ENCODE measurements at regions not wholly inside any gene's neighbourhood (a gene's known extent, or its start where the extent isn't known, plus 50 kb on each side); places are given as distances from the start of the nearest gene placed in this dataset.
"Not testable (repeated sequence)": the region's sequence is repeated elsewhere in the genome, so short reads cannot be mapped to it uniquely, and the experiment has no call there.

DNA sequence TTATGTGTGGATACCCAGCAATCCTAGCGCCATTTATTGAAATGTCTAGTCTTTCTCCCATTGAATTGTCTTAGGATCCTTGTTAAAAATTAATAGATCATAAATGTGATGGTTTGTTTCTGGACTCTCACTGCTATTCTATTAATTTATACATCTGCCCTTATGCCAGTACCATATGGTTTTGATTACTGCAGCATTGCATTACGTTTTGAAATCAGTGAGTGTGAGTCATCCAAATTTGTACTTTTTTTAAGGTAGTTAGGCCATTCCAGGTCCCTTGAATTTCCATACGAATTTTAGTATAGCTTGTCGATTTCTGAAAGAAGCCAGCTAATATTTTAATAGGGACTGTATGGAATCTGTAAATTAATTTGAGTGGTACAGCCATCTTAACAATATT, 648.6 kb upstream of the ZNF385D start:
- Histone ChIP-seq H3K9me2 (replicated peaks; ENCODE audit: insufficient read depth, low read length) (no peaks in the 10 kb centered on the region), H3K79me2 (ENCODE audit: insufficient read depth, low read length) (no peaks in the 10 kb centered on the region), H3F3A (ENCODE audit: insufficient read depth) (no peaks in the 10 kb centered on the region), H3K9ac (ENCODE audit: low read length) (no peak overlapping the region), H3K36me3 (ENCODE audit: low read length) (no peaks in the 10 kb centered on the region), H3K4me2 (ENCODE audit: low read depth, low read length, poor library complexity, severe bottlenecking) (no peak overlapping the region), H3K27me3 (ENCODE audit: low read length) (no peaks in the 10 kb centered on the region), H3K4me3 (ENCODE audit: insufficient read depth, low read length, poor library complexity, severe bottlenecking) (no peak overlapping the region), H2AFZ (ENCODE audit: low read depth, low read length, severe bottlenecking) (no peak overlapping the region), H3K27ac (ENCODE audit: low read depth, low read length) (no peak overlapping the region), H3K9me3 (ENCODE audit: insufficient read depth, low read length) (no peaks in the 10 kb centered on the region), H4K20me1 (ENCODE audit: low read depth, low read length) (no peaks in the 10 kb centered on the region)
- no peak for TF ChIP-seq EZH2phosphoT487 (conservative IDR thresholded peaks at IDR 0.05; ENCODE audit: low read length)
- TF ChIP-seq, protein P1, sequence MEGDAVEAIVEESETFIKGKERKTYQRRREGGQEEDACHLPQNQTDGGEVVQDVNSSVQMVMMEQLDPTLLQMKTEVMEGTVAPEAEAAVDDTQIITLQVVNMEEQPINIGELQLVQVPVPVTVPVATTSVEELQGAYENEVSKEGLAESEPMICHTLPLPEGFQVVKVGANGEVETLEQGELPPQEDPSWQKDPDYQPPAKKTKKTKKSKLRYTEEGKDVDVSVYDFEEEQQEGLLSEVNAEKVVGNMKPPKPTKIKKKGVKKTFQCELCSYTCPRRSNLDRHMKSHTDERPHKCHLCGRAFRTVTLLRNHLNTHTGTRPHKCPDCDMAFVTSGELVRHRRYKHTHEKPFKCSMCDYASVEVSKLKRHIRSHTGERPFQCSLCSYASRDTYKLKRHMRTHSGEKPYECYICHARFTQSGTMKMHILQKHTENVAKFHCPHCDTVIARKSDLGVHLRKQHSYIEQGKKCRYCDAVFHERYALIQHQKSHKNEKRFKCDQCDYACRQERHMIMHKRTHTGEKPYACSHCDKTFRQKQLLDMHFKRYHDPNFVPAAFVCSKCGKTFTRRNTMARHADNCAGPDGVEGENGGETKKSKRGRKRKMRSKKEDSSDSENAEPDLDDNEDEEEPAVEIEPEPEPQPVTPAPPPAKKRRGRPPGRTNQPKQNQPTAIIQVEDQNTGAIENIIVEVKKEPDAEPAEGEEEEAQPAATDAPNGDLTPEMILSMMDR (IDR thresholded peaks at IDR 0.05; ENCODE audit: insufficient read depth, low read length, poor library complexity, severe bottlenecking): no peak

DNA sequence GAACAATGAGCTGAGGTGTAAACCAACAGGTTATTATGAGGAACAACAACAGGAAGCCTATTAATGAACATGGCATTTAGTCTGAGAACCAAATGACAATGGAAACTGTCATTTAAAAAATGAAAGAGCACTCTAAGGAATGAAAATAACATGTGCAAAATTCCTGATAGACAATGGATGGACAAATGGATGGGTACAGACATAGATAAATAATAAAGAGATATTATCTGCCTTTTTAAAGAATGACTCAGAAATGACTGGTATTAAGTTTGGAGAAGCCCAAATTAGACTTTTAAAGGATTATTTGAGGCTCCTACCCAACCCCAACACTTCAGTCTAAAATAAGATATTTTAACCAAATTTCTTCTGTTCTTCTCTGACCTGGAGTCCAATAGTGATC, 650.5 kb upstream of the ZNF385D start:
- Histone ChIP-seq H3K9ac (ENCODE audit: low read length) (no peak overlapping the region), H3F3A (ENCODE audit: insufficient read depth) (no peaks in the 10 kb centered on the region)

DNA sequence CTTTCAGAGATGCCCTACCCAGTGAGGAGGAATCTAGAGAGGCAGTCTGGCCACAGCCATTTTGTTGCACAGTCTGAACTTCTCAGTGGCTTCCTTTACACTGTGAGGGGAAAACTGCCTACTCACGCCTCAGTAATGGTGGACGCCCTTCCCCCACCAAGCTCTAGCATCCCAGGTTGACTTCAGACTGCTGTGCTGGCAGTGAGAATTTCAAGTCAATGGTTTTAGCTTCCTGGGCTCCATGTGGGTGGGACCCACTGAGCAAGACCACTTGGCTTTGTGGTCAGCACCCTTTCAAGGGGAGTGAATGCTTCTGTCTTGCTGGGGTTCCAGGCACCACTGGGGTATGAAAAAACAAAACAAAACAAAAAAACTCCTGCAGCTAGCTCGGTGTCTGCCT, 663.2 kb upstream of the ZNF385D start:
- Histone ChIP-seq H3K4me2 (ENCODE audit: low read depth, low read length, poor library complexity, severe bottlenecking) (no peak overlapping the region), H3K9ac (ENCODE audit: low read length) (no peak overlapping the region), H3K79me2 (ENCODE audit: insufficient read depth, low read length) (no peaks in the 10 kb centered on the region), H3K36me3 (ENCODE audit: low read length) (no peaks in the 10 kb centered on the region), H2AFZ (ENCODE audit: low read depth, low read length, severe bottlenecking) (no peak overlapping the region), H3K27me3 (ENCODE audit: low read length) (no peaks in the 10 kb centered on the region), H3K27ac (ENCODE audit: low read depth, low read length) (no peak overlapping the region), H4K20me1 (ENCODE audit: low read depth, low read length) (no peaks in the 10 kb centered on the region), H3K4me3 (ENCODE audit: insufficient read depth, low read length, poor library complexity, severe bottlenecking) (no peak overlapping the region), H3K9me3 (ENCODE audit: insufficient read depth, low read length) (no peaks in the 10 kb centered on the region), H3F3A (ENCODE audit: insufficient read depth) (no peaks in the 10 kb centered on the region), H3K9me2 (replicated peaks; ENCODE audit: insufficient read depth, low read length) (no peaks in the 10 kb centered on the region)
- TF ChIP-seq, protein P1 (IDR thresholded peaks at IDR 0.05; ENCODE audit: insufficient read depth, low read length, poor library complexity, severe bottlenecking): no peak
- TF ChIP-seq EZH2phosphoT487 (conservative IDR thresholded peaks at IDR 0.05; ENCODE audit: low read length): no peak

More for the DNA sequence above, 650.5 kb upstream of the ZNF385D start:
- Histone ChIP-seq H3K9me2 (replicated peaks; ENCODE audit: insufficient read depth, low read length) (no peaks in the 10 kb centered on the region), H3K4me2 (ENCODE audit: low read depth, low read length, poor library complexity, severe bottlenecking) (no peak overlapping the region), H3K9me3 (ENCODE audit: insufficient read depth, low read length) (no peaks in the 10 kb centered on the region), H3K27ac (ENCODE audit: low read depth, low read length) (no peak overlapping the region), H3K4me3 (ENCODE audit: insufficient read depth, low read length, poor library complexity, severe bottlenecking) (no peak overlapping the region), H3K36me3 (ENCODE audit: low read length) (no peaks in the 10 kb centered on the region), H3K79me2 (ENCODE audit: insufficient read depth, low read length) (no peaks in the 10 kb centered on the region), H4K20me1 (ENCODE audit: low read depth, low read length) (no peaks in the 10 kb centered on the region), H3K27me3 (ENCODE audit: low read length) (no peaks in the 10 kb centered on the region), H2AFZ (ENCODE audit: low read depth, low read length, severe bottlenecking) (no peak overlapping the region)
- TF ChIP-seq EZH2phosphoT487 (conservative IDR thresholded peaks at IDR 0.05; ENCODE audit: low read length): no peak
- TF ChIP-seq, protein P1 (IDR thresholded peaks at IDR 0.05; ENCODE audit: insufficient read depth, low read length, poor library complexity, severe bottlenecking): no peak

DNA sequence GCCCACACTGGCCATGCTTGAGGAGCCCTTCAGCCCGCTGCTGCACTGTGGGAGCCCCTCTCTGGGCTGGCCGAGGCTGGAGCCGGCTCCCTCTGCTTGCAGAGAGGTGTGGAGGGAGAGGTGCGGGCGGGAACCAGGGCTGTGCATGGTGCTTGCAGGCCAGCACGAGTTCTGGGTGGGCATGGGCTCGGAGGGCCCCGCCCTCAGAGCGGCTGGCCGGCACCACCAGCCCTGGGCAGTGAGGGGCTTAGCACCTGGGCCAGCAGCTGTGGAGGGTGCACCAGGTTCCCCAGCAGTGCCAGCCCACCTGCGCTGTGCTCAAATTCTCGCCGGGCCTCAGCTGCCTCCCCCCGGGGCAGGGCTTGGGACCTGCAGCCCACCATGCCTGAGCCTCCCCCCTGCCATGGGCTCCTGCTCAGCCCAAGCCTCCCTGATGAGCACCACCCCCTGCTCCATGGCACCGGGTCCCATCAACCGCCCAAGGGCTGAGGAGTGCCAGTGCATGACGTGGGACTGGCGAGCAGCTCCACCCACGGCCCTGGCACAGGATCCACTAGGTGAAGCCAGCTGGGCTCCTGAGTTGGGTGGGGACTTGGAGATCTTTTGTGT, 665.9 kb upstream of the ZNF385D start:
- not testable (repeated sequence) for H3K27ac ChIP-seq (ENCODE audit: low read depth, low read length); H3K36me3 ChIP-seq (ENCODE audit: low read length); H3K27me3 ChIP-seq (ENCODE audit: low read length); H3K9me2 ChIP-seq (replicated peaks; ENCODE audit: insufficient read depth, low read length); H3K4me3 ChIP-seq (ENCODE audit: insufficient read depth, low read length, poor library complexity, severe bottlenecking); H3K9ac ChIP-seq (ENCODE audit: low read length); H3F3A ChIP-seq (ENCODE audit: insufficient read depth); H3K79me2 ChIP-seq (ENCODE audit: insufficient read depth, low read length); H3K4me2 ChIP-seq (ENCODE audit: low read depth, low read length, poor library complexity, severe bottlenecking); H4K20me1 ChIP-seq (ENCODE audit: low read depth, low read length); H2AFZ ChIP-seq (ENCODE audit: low read depth, low read length, severe bottlenecking); H3K9me3 ChIP-seq (ENCODE audit: insufficient read depth, low read length)
